ENCODE measurements at regions not wholly inside any gene's neighbourhood (a gene's known extent, or its start where the extent isn't known, plus 50 kb on each side); places are given as distances from the start of the nearest gene placed in this dataset.
A peak's percentile ranks its signal among the peaks of the same experiment; 100 is the strongest.

GRCh38 chr10:78541481-78542140 is 507.9 kb downstream of the RPS24 start:
- DNase-seq (peak in 1 of 2 donors; percentile 32), ATAC-seq (peak in 2 of 8 donors; percentile 29 to 46)
- H3K4me3 ChIP-seq = no peak overlapping the region
- peak overlapping the region in 3 of 10 donors; percentile 71 to 82 (median 81) for H3K27ac ChIP-seq
- H3K9me3 ChIP-seq = no peaks in the 10 kb centered on the region
- WGBS, 2 donors = 26 to 31% methylated on average over 4 of the region's 4 CpGs
- intact Hi-C loops (cut with DNase I) = no loop called here
- no peaks in the 10 kb centered on the region for H3K36me3 ChIP-seq
- peaks cover 0 to 5% (median 0%) of the 10 kb centered on the region in 7 donors for H3K27me3 ChIP-seq
- H3K4me1 ChIP-seq = peaks cover 0 to 36% (median 17%) of the 10 kb centered on the region in 9 donors
- no peak for TF ChIP-seq CTCF (IDR thresholded peaks at IDR 0.05)

GRCh38 chr10:78542141-78542489 is 508.5 kb downstream of the RPS24 start:
- H3K27me3 ChIP-seq = peaks cover 0 to 5% (median 0%) of the 10 kb centered on the region in 7 donors
- no peak for DNase-seq
- H3K9me3 ChIP-seq = no peaks in the 10 kb centered on the region
- peaks cover 0 to 36% (median 17%) of the 10 kb centered on the region in 9 donors for H3K4me1 ChIP-seq
- peak overlapping the region in 3 of 10 donors; percentile 71 to 82 (median 81) for H3K27ac ChIP-seq
- no peak for TF ChIP-seq CTCF (IDR thresholded peaks at IDR 0.05)
- WGBS, 2 donors = 83 to 89% methylated on average over 6 of the region's 6 CpGs
- H3K4me3 ChIP-seq = no peak overlapping the region
- intact Hi-C loops (cut with DNase I) = no loop called here
- H3K36me3 ChIP-seq = no peaks in the 10 kb centered on the region
- ATAC-seq = no peak

- ATAC-seq (no peak), DNase-seq (no peak)
- peaks cover 0 to 5% (median 0%) of the 10 kb centered on the region in 7 donors for H3K27me3 ChIP-seq
- H3K4me1 ChIP-seq = peaks cover 0 to 36% (median 17%) of the 10 kb centered on the region in 9 donors
- intact Hi-C loops (cut with DNase I) = no loop called here
- WGBS, 2 donors = 70 to 82% methylated on average over 7 of the region's 7 CpGs
- no peaks in the 10 kb centered on the region for H3K36me3 ChIP-seq
- no peaks in the 10 kb centered on the region for H3K9me3 ChIP-seq
- no peak overlapping the region for H3K4me3 ChIP-seq
- peak overlapping the region in 7 of 10 donors; percentile 26 to 82 (median 73) for H3K27ac ChIP-seq
- TF ChIP-seq CTCF (IDR thresholded peaks at IDR 0.05) = no peak
These were observed 508.9 kb downstream of the RPS24 start for GRCh38 chr10:78542521-78542920.

GRCh38 chr10:78543031-78543748 is 509.5 kb downstream of the RPS24 start:
- Histone ChIP-seq H3K4me1 (peaks cover 0 to 36% (median 17%) of the 10 kb centered on the region in 9 donors), H3K4me3 (no peak overlapping the region), H3K27me3 (peaks cover 0 to 5% (median 0%) of the 10 kb centered on the region in 7 donors), H3K36me3 (no peaks in the 10 kb centered on the region), H3K27ac (peak overlapping the region in 8 of 10 donors; percentile 25 to 82 (median 72)), H3K9me3 (no peaks in the 10 kb centered on the region)
- no peak for TF ChIP-seq CTCF (IDR thresholded peaks at IDR 0.05)
- peak; percentile 14 to 50 (median 38) for ATAC-seq
- WGBS, 2 donors = 75% methylated on average over 9 of the region's 9 CpGs
- intact Hi-C loops (cut with DNase I) = no loop called here
- no peak for DNase-seq
